ENCODE measurements at regions not wholly inside any gene's neighbourhood (a gene's known extent, or its start where the extent isn't known, plus 50 kb on each side); places are given as distances from the start of the nearest gene placed in this dataset.
"Not testable (repeated sequence)": the region's sequence is repeated elsewhere in the genome, so short reads cannot be mapped to it uniquely, and the experiment has no call there.

GRCh38 chr9:29393064-29393463 is 1819.8 kb upstream of the C9orf72 start:
- Mint-ChIP-seq H3K4me1 (no peaks in the 10 kb centered on the region), H3K27me3 (no peaks in the 10 kb centered on the region), H3K4me3 (no peak overlapping the region), H3K9me3 (peaks cover 0 to 8% (median 2%) of the 10 kb centered on the region in 9 donors), H3K36me3 (no peaks in the 10 kb centered on the region), H3K27ac (no peak overlapping the region)
- POLR2A ChIA-PET: no interaction called here
- no peak for DNase-seq
- ATAC-seq: no peak

- Mint-ChIP-seq H3K27ac (no peak overlapping the region), H3K9me3 (peaks cover 0 to 17% (median 3%) of the 10 kb centered on the region in 9 donors), H3K4me1 (no peaks in the 10 kb centered on the region), H3K36me3 (no peaks in the 10 kb centered on the region), H3K4me3 (no peak overlapping the region), H3K27me3 (no peaks in the 10 kb centered on the region)
- no peak for ATAC-seq
- DNase-seq: no peak
- POLR2A ChIA-PET: no interaction called here
Observed at GRCh38 chr9:29394855-29395254, 1821.6 kb upstream of the C9orf72 start.

DNA sequence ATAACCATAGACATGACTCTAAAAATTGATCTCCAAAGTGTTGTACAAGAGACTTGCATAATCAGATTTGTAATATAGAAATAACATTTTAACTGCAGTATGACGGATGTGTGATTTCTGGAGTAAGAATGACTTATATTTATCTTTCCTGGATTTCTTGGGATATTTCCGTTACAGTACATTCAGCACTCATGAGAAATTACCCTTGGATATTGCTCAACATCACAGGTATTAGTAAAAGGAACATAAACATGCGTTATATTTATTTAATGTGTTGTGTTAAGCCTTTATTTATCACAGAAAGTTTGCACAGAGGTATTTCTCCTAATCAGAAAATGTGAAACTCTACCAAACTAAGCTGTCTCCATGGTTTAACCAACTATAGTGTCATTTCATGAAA is 1823.9 kb upstream of the C9orf72 start:
- H3K4me1 Mint-ChIP-seq: no peaks in the 10 kb centered on the region
- H3K4me3 Mint-ChIP-seq: no peak overlapping the region
- H3K36me3 Mint-ChIP-seq: no peaks in the 10 kb centered on the region
- peaks cover 0 to 13% (median 0%) of the 10 kb centered on the region in 9 donors for H3K9me3 Mint-ChIP-seq
- no peaks in the 10 kb centered on the region for H3K27me3 Mint-ChIP-seq
- DNase-seq (no peak), ATAC-seq (no peak)
- POLR2A ChIA-PET: no interaction called here
- no peak overlapping the region for H3K27ac Mint-ChIP-seq

DNA sequence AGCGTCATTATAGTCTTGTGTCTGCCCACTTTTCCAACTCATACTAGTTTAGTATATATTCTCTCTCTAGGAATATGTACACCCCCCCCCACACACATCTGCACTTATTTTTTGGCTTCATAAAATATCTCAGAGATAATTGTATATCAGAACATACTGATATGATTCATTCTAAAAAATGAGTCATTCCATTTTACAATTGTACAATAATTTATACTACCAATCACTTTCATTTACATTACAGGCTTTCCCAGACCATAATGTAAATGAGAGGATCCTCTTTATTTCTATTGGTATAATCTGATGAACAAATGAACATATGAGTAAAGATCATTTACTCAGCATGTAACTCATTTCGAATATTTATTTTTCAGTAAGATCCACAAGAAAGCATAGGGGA is 1842.9 kb upstream of the C9orf72 start:
- Mint-ChIP-seq H3K4me3 (no peak overlapping the region), H3K4me1 (no peaks in the 10 kb centered on the region), H3K27ac (no peak overlapping the region), H3K9me3 (peaks cover 0 to 22% (median 3%) of the 10 kb centered on the region in 9 donors), H3K36me3 (no peaks in the 10 kb centered on the region), H3K27me3 (no peaks in the 10 kb centered on the region)
- POLR2A ChIA-PET: no interaction called here
- ATAC-seq (no peak), DNase-seq (no peak)

DNA sequence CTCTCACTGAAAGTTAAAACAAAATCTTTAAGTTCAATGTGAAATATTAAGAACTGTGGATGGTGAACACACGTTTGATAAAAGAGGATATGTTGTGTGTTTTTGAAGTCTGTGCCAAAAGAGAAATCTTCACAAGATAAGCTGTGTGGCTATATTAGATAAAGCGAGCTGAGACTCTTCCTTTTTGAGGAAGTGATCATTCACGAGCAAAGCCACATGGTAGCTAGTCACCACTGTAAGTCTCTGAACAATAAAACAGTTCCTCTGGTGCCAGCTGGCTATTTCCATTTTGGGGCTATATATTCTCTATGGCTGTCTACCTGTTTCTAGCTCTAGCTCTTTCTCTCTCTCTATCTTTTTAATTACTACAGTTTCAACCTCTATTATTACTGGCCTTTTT is 1849.2 kb upstream of the C9orf72 start:
- no peak overlapping the region for H3K27ac Mint-ChIP-seq
- no peak overlapping the region for H3K4me3 Mint-ChIP-seq
- no peaks in the 10 kb centered on the region for H3K4me1 Mint-ChIP-seq
- H3K27me3 Mint-ChIP-seq: no peaks in the 10 kb centered on the region
- POLR2A ChIA-PET: no interaction called here
- DNase-seq: no peak
- no peaks in the 10 kb centered on the region for H3K36me3 Mint-ChIP-seq
- H3K9me3 Mint-ChIP-seq: peaks cover 0 to 26% (median 7%) of the 10 kb centered on the region in 9 donors
- ATAC-seq: no peak

- peaks cover 0 to 37% (median 15%) of the 10 kb centered on the region in 9 donors for H3K9me3 Mint-ChIP-seq
- H3K27me3 Mint-ChIP-seq: no peaks in the 10 kb centered on the region
- no peak overlapping the region for H3K27ac Mint-ChIP-seq
- no peak for DNase-seq
- POLR2A ChIA-PET: no interaction called here
- no peak for ATAC-seq
- no peaks in the 10 kb centered on the region for H3K4me1 Mint-ChIP-seq
- peaks cover 0 to 7% (median 0%) of the 10 kb centered on the region in 3 donors for H3K36me3 Mint-ChIP-seq
- no peak overlapping the region for H3K4me3 Mint-ChIP-seq
Observed at GRCh38 chr9:29432191-29432590, 1858.9 kb upstream of the C9orf72 start.

- ATAC-seq, H3K27ac Mint-ChIP-seq, DNase-seq, H3K4me1 Mint-ChIP-seq, POLR2A ChIA-PET, H3K27me3 Mint-ChIP-seq, H3K36me3 Mint-ChIP-seq, H3K4me3 Mint-ChIP-seq: not testable (repeated sequence)
- H3K9me3 Mint-ChIP-seq: peaks cover 0 to 37% (median 14%) of the 10 kb centered on the region in 9 donors
Observed at GRCh38 chr9:29432656-29433055, 1859.4 kb upstream of the C9orf72 start.

GRCh38 chr9:29435368-29435767 is 1862.1 kb upstream of the C9orf72 start:
- POLR2A ChIA-PET: no interaction called here
- Mint-ChIP-seq H3K27me3 (no peaks in the 10 kb centered on the region), H3K9me3 (peaks cover 0 to 28% (median 8%) of the 10 kb centered on the region in 9 donors), H3K4me1 (no peaks in the 10 kb centered on the region), H3K36me3 (peaks cover 0 to 7% (median 0%) of the 10 kb centered on the region in 3 donors), H3K4me3 (no peak overlapping the region), H3K27ac (no peak overlapping the region)
- no peak for DNase-seq
- ATAC-seq: no peak

- Mint-ChIP-seq H3K9me3 (peaks cover 0 to 38% (median 12%) of the 10 kb centered on the region in 9 donors), H3K27me3 (no peaks in the 10 kb centered on the region), H3K27ac (no peak overlapping the region), H3K4me3 (no peak overlapping the region), H3K36me3 (peaks cover 0 to 7% (median 0%) of the 10 kb centered on the region in 3 donors), H3K4me1 (no peaks in the 10 kb centered on the region)
- DNase-seq (no peak), ATAC-seq (no peak)
- POLR2A ChIA-PET: no interaction called here
Observed at GRCh38 chr9:29437526-29437925, 1864.2 kb upstream of the C9orf72 start.

DNA sequence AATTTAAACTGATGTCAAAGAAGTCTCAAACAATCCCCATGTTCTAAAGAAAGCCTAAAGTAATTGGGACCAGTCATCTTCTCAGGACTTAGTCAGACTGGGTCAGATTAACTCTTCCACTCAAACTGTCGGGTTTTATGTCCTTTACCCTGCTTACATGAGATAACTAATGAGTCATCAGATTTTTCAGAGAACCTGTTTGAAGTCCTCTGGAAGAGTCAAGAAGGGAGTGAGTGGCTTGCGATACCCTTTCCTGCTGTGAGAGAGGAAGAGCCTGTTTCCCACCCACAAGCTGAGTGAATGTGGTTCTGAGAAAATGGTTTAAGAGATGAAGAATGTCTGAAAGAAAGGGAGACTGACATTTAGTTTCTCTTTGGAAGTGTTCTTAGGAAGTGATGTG is 1866.7 kb upstream of the C9orf72 start:
- no peak overlapping the region for H3K27ac Mint-ChIP-seq
- ATAC-seq: no peak
- H3K27me3 Mint-ChIP-seq: no peaks in the 10 kb centered on the region
- no peak for DNase-seq
- POLR2A ChIA-PET: no interaction called here
- H3K4me1 Mint-ChIP-seq: no peaks in the 10 kb centered on the region
- peaks cover 0 to 16% (median 6%) of the 10 kb centered on the region in 9 donors for H3K9me3 Mint-ChIP-seq
- no peaks in the 10 kb centered on the region for H3K36me3 Mint-ChIP-seq
- no peak overlapping the region for H3K4me3 Mint-ChIP-seq

DNA sequence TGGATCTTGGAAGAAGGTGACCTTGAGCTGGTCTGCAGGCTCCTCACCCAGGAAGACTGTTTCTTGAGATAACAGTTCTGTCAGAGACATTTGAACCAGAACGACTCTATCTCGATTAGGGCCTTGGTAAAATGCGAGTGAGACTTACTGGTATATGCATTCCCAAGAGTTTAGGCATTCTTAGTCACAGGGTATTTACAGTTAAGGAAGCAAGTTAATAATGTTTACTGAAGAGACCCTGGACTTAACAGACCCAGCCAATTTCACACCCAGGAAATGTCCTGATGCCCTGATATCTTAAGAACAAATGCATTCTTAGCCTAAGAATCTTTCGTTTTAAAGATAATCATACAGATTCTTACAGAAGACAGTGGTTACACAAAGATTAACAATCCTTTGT is 1867.2 kb upstream of the C9orf72 start:
- H3K27me3 Mint-ChIP-seq: no peaks in the 10 kb centered on the region
- POLR2A ChIA-PET: no interaction called here
- no peaks in the 10 kb centered on the region for H3K4me1 Mint-ChIP-seq
- peaks cover 1 to 16% (median 6%) of the 10 kb centered on the region in 9 donors for H3K9me3 Mint-ChIP-seq
- no peak overlapping the region for H3K4me3 Mint-ChIP-seq
- ATAC-seq (no peak), DNase-seq (no peak)
- no peak overlapping the region for H3K27ac Mint-ChIP-seq
- H3K36me3 Mint-ChIP-seq: no peaks in the 10 kb centered on the region

DNA sequence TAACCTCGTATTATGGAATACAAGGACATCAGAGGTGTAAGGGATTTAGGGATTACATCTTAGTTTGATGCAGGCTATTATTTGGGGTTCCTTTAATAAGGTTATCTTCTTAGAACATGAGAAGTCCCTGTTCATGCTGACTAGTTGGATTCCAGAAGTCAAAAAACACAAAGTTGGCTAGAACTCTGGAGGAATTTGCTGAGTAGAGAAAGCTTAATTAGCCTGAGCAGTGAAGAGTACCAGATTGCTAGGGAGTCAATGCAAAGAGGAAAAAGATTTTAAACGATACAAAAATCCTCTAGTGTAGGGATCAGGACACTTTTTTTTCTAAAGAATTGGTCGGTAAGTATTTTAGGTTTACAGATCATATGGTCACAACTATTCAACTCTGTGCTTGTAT is 1872.5 kb upstream of the C9orf72 start:
- H3K4me1 Mint-ChIP-seq: no peaks in the 10 kb centered on the region
- no peak for DNase-seq
- no peak overlapping the region for H3K4me3 Mint-ChIP-seq
- H3K36me3 Mint-ChIP-seq: no peaks in the 10 kb centered on the region
- H3K9me3 Mint-ChIP-seq: peaks cover 2 to 21% (median 9%) of the 10 kb centered on the region in 9 donors
- POLR2A ChIA-PET: no interaction called here
- H3K27ac Mint-ChIP-seq: no peak overlapping the region
- no peaks in the 10 kb centered on the region for H3K27me3 Mint-ChIP-seq
- ATAC-seq: no peak

DNA sequence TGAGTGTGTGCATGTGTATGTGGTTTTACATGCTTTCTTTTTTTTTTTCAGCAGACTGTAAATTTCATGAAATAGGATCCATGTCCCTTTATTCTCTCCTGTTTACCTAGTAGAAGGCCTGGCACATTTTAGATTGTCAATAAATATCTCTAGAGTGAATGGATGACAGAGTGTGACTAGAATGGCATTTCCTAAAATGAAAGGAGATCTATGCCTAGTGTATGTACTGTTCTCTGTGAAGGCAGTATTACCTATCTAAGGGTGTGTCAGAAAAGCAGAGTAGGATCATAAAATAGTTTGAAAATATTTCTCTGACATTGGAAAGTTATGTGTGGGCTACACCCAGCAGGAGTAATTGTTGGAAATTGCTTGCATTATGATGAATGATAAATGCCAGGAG is 1876.0 kb upstream of the C9orf72 start:
- Mint-ChIP-seq H3K4me1 (no peaks in the 10 kb centered on the region), H3K9me3 (peaks cover 0 to 23% (median 8%) of the 10 kb centered on the region in 9 donors), H3K27ac (no peak overlapping the region), H3K4me3 (no peak overlapping the region), H3K36me3 (peaks cover 0 to 4% (median 0%) of the 10 kb centered on the region in 3 donors), H3K27me3 (no peaks in the 10 kb centered on the region)
- ATAC-seq (no peak), DNase-seq (no peak)
- POLR2A ChIA-PET: no interaction called here

DNA sequence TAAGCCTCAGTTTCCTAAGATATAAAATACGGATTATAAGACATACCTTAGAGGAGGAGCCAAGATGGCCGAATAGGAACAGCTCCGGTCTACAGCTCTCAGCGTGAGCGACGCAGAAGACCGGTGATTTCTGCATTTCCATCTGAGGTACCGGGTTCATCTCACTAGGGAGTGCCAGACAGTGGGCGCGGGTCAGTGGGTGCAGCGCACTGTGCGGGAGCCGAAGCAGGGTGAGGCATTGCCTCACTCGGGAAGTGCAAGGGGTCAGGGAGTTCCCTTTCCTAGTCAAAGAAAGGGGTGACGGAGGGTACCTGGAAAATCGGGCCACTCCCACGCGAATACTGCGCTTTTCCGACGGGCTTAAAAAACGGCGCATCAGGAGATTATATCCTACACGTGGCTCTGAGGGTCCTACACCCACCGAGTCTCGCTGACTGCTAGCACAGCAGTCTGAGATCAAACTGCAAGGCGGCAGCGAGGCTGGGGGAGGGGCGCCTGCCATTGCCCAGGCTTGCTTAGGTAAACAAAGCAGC is 1877.1 kb upstream of the C9orf72 start:
- H3K36me3 Mint-ChIP-seq, H3K27me3 Mint-ChIP-seq, H3K4me1 Mint-ChIP-seq, ATAC-seq, H3K27ac Mint-ChIP-seq, H3K4me3 Mint-ChIP-seq, DNase-seq, POLR2A ChIA-PET: not testable (repeated sequence)
- peaks cover 0 to 23% (median 11%) of the 10 kb centered on the region in 9 donors for H3K9me3 Mint-ChIP-seq

All from naive thymus-derived CD8-positive, alpha-beta T cell (primary cell).